HepG2 (cell line): ENCODE measurements at regions not wholly inside any gene's neighbourhood (a gene's known extent, or its start where the extent isn't known, plus 50 kb on each side); places are given as distances from the start of the nearest gene placed in this dataset.

Source experiments
- ATAC-seq: fragments of 200-7000 bp; cut with Tn5 transposase; 3 replicates; pipeline ENCODE4 v1.9.1; 2020; ENCODE audit warnings: mild to moderate bottlenecking, moderate library complexity
- BruUV-seq: library from RNA; stranded (reverse); fragments of 400-500 nt; replicated peaks from 2 replicates; lab custom pipeline; 2021; lab: Mats Ljungman, UMichigan
- CTCF ChIA-PET: fragments of 300-600 bp; formaldehyde crosslinking; extraction: SDS; loops from one replicate; lab custom pipeline; 2021; ENCODE audit warnings: low total read pairs, inconsistent platforms, low intra/inter-chr PET ratio; lab: Yijun Ruan, JAX
- POLR2A ChIA-PET: fragments of 350-600 bp; sonication (Branson Sonifier 250); formaldehyde crosslinking; loops from one replicate; lab custom pipeline; 2020; ENCODE audit warnings: antibody characterized with exemption, inconsistent platforms; lab: Yijun Ruan, JAX
- DNase-seq: peaks from one replicate; pipeline ENCODE4 v3.0.0-alpha.2; 2015; ENCODE audit warnings: low spot score
- FAIRE-seq: peaks from 3 replicates; lab custom pipeline; 2011; peaks lifted over from hg19 to GRCh38; lab: Jason Lieb, UNC
- H2AFZ ChIP-seq: one replicate; pipeline ENCODE4 v1.6.1; 2011; ENCODE audit warnings: low read length, inconsistent platforms
- H3K27ac ChIP-seq: fragments of 300-600 bp; 3 replicates; pipeline ENCODE4 v1.8.0; 2011; ENCODE audit warnings: mixed run types, mild to moderate bottlenecking, mixed read lengths, low read length, inconsistent platforms; ENCODE audit not compliant: insufficient read depth; ENCODE audit errors: extremely low read length
- H3K27me3 ChIP-seq, 2 experiments: fragments of 200-600 bp in 1 of 2; 2 replicates in 1 of 2; 3 replicates in 1 of 2; pipeline versions ENCODE4 v1.6.0 to v1.8.0; 2011; ENCODE audit warnings: low read length in 2 of 2, mild to moderate bottlenecking in 2 of 2, moderate library complexity in 2 of 2, inconsistent platforms in 1 of 2; ENCODE audit not compliant: insufficient read depth in 2 of 2, control insufficient read depth in 1 of 2
- H3K36me3 ChIP-seq, 2 experiments: fragments of 200-600 bp in 1 of 2; replicated peaks in 1 of 2; 2 replicates in 1 of 2; 3 replicates in 1 of 2; pipeline versions ENCODE4 v1.5.1 to v1.8.0; 2011; ENCODE audit warnings: low read length in 2 of 2, inconsistent platforms in 1 of 2; ENCODE audit not compliant: insufficient read depth in 2 of 2, control insufficient read depth in 1 of 2
- H3K4me1 ChIP-seq: 2 replicates; pipeline ENCODE4 v1.5.1; 2012; ENCODE audit warnings: low read length, inconsistent platforms; ENCODE audit not compliant: insufficient read depth
- H3K4me2 ChIP-seq: 2 replicates; pipeline ENCODE4 v1.6.0; 2011; ENCODE audit warnings: low read depth, low read length, inconsistent platforms
- H3K4me3 ChIP-seq, 3 experiments: fragments of 200-600 bp in 1 of 3; sonication (generic), shearing (Covaris generic) in 1 of 3; replicated peaks in 1 of 3; 2 replicates each; pipeline ENCODE4 v1.5.1; 2011 to 2016; ENCODE audit warnings: low read length in 3 of 3, inconsistent platforms in 2 of 3, low read depth in 2 of 3, mild to moderate bottlenecking in 2 of 3, control low read depth in 1 of 3, mixed read lengths in 1 of 3; ENCODE audit not compliant: insufficient read depth in 1 of 3
- H3K79me2 ChIP-seq: one replicate; pipeline ENCODE4 v1.6.1; 2011; ENCODE audit warnings: low read length, inconsistent platforms; ENCODE audit not compliant: insufficient read depth
- H3K9ac ChIP-seq: 2 replicates; pipeline ENCODE4 v1.6.0; 2011; ENCODE audit warnings: mild to moderate bottlenecking, low read depth, low read length, inconsistent platforms; ENCODE audit not compliant: insufficient read depth
- H3K9me3 ChIP-seq: 2 replicates; pipeline ENCODE4 v1.5.1; 2012; ENCODE audit warnings: mild to moderate bottlenecking, low read length
- H4K20me1 ChIP-seq: 2 replicates; pipeline ENCODE4 v1.6.0; 2011; ENCODE audit warnings: inconsistent platforms, mild to moderate bottlenecking, low read length, moderate library complexity; ENCODE audit not compliant: insufficient read depth
- PHF21A ChIP-seq: sonication (generic); formaldehyde crosslinking; IDR thresholded peaks from 2 replicates; pipeline ENCODE4 v1.5.0; 2020; ENCODE audit warnings: mild to moderate bottlenecking, missing genetic modification reagents
- PPARG ChIP-seq: conservative IDR thresholded peaks from 2 replicates; pipeline ENCODE4 v1.6.1; 2016; ENCODE audit warnings: missing biosample characterization, missing genetic modification reagents
- ZNF260 ChIP-seq: sonication (generic); formaldehyde crosslinking; IDR thresholded peaks from 2 replicates; pipeline ENCODE4 v1.4.0; 2020; ENCODE audit warnings: missing genetic modification reagents, low read depth, mild to moderate bottlenecking, borderline replicate concordance
- ZNF350 ChIP-seq: sonication (generic); formaldehyde crosslinking; IDR thresholded peaks from 2 replicates; pipeline ENCODE4 v1.4.0; 2020; ENCODE audit warnings: mild to moderate bottlenecking, low read depth, missing genetic modification reagents, borderline replicate concordance
- ZNF569 ChIP-seq: sonication (generic); formaldehyde crosslinking; IDR thresholded peaks from 2 replicates; pipeline ENCODE4 v1.5.0; 2020; ENCODE audit warnings: mild to moderate bottlenecking, missing genetic modification reagents, moderate library complexity, borderline replicate concordance
- in situ Hi-C: cut with HindIII; loops from 2 replicates; pipeline ENCODE4 v1.10.0; 2017; ENCODE audit warnings: low pct_unique_long_range_greater_than_20kb; ENCODE audit not compliant: extremely low pct_ligation_motif_present
- intact Hi-C: fragments of 100-400 bp; cut with micrococcal nuclease; formaldehyde crosslinking; loops from one replicate; pipeline ENCODE4 v1.10.0; 2022; ENCODE audit not compliant: unreplicated experiment
- TF ChIP-seq, protein P1 (sequence below): sonication (generic); formaldehyde crosslinking; IDR thresholded peaks from 2 replicates; pipeline ENCODE4 v1.9.0; 2022; ENCODE audit warnings: missing genetic modification reagents, mild to moderate bottlenecking, borderline replicate concordance
- TF ChIP-seq, protein P2 (sequence below): sonication (generic); formaldehyde crosslinking; IDR thresholded peaks from 2 replicates; pipeline ENCODE4 v1.5.1; 2020; ENCODE audit warnings: mild to moderate bottlenecking, missing genetic modification reagents
- TF ChIP-seq, protein P3 (sequence below): IDR thresholded peaks from 2 replicates; pipeline ENCODE4 v1.4.0; 2020; ENCODE audit warnings: mild to moderate bottlenecking, missing genetic modification reagents

DNA sequence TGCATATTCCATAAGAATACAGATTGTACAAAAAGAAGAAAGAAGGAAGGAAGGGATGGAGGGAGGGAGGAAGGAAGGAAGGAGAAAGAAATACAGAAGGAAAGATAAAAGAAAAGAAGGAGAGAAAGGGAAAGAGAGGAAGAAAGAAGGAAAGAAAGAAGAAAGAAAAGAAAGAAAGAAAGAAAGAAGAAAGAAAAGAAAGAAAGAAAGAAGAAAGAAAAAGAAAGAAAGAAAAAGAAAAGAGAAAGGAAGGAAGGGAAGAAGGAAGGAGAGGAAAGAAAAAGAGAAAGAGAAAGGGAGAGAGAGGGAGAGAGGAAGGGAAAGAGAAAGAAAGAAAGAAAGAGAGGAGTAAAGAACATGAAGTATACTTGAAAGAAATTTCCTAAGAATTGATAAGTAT, 577.9 kb upstream of the ALCAM start:
- H3K27me3 ChIP-seq = no peaks in the 10 kb centered on the region
- in situ Hi-C loops (no loop called here), intact Hi-C loops (no loop called here)
- POLR2A ChIA-PET = no interaction called here
- H2AFZ ChIP-seq = no peak overlapping the region
- no peaks in the 10 kb centered on the region for H3K36me3 ChIP-seq
- no peak overlapping the region for H3K4me2 ChIP-seq
- no peaks in the 10 kb centered on the region for H3K79me2 ChIP-seq
- CTCF ChIA-PET = no interaction called here
- no peak overlapping the region for H3K27ac ChIP-seq
- H3K4me3 ChIP-seq = no peak overlapping the region
- FAIRE-seq = no peak
- no peaks in the 10 kb centered on the region for H3K4me1 ChIP-seq
- TF ChIP-seq, protein P1, sequence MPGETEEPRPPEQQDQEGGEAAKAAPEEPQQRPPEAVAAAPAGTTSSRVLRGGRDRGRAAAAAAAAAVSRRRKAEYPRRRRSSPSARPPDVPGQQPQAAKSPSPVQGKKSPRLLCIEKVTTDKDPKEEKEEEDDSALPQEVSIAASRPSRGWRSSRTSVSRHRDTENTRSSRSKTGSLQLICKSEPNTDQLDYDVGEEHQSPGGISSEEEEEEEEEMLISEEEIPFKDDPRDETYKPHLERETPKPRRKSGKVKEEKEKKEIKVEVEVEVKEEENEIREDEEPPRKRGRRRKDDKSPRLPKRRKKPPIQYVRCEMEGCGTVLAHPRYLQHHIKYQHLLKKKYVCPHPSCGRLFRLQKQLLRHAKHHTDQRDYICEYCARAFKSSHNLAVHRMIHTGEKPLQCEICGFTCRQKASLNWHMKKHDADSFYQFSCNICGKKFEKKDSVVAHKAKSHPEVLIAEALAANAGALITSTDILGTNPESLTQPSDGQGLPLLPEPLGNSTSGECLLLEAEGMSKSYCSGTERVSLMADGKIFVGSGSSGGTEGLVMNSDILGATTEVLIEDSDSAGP = no peak
- TF ChIP-seq ZNF569 (CRISPR knock-in tag) (no peak), ZNF350 (no peak), PPARG (no peak), PHF21A (CRISPR knock-in tag) (no peak), ZNF260 (no peak)
- TF ChIP-seq, protein P2, sequence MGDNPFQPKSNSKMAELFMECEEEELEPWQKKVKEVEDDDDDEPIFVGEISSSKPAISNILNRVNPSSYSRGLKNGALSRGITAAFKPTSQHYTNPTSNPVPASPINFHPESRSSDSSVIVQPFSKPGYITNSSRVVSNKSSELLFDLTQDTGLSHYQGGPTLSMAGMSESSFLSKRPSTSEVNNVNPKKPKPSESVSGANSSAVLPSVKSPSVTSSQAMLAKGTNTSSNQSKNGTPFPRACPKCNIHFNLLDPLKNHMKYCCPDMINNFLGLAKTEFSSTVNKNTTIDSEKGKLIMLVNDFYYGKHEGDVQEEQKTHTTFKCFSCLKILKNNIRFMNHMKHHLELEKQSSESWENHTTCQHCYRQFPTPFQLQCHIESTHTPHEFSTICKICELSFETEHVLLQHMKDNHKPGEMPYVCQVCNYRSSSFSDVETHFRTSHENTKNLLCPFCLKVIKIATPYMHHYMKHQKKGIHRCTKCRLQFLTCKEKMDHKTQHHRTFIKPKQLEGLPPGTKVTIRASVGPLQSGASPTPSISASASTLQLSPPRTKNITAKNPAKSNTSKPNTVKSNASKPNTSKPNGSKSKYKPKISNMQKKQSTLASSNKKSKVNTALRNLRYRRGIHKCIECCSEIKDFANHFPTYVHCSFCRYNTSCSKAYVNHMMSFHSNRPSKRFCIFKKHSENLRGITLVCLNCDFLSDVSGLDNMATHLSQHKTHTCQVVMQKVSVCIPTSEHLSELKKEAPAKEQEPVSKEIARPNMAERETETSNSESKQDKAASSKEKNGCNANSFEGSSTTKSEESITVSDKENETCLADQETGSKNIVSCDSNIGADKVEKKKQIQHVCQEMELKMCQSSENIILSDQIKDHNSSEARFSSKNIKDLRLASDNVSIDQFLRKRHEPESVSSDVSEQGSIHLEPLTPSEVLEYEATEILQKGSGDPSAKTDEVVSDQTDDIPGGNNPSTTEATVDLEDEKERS (CRISPR knock-in tag) = no peak
- TF ChIP-seq, protein P3, sequence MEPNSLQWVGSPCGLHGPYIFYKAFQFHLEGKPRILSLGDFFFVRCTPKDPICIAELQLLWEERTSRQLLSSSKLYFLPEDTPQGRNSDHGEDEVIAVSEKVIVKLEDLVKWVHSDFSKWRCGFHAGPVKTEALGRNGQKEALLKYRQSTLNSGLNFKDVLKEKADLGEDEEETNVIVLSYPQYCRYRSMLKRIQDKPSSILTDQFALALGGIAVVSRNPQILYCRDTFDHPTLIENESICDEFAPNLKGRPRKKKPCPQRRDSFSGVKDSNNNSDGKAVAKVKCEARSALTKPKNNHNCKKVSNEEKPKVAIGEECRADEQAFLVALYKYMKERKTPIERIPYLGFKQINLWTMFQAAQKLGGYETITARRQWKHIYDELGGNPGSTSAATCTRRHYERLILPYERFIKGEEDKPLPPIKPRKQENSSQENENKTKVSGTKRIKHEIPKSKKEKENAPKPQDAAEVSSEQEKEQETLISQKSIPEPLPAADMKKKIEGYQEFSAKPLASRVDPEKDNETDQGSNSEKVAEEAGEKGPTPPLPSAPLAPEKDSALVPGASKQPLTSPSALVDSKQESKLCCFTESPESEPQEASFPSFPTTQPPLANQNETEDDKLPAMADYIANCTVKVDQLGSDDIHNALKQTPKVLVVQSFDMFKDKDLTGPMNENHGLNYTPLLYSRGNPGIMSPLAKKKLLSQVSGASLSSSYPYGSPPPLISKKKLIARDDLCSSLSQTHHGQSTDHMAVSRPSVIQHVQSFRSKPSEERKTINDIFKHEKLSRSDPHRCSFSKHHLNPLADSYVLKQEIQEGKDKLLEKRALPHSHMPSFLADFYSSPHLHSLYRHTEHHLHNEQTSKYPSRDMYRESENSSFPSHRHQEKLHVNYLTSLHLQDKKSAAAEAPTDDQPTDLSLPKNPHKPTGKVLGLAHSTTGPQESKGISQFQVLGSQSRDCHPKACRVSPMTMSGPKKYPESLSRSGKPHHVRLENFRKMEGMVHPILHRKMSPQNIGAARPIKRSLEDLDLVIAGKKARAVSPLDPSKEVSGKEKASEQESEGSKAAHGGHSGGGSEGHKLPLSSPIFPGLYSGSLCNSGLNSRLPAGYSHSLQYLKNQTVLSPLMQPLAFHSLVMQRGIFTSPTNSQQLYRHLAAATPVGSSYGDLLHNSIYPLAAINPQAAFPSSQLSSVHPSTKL (CRISPR knock-in tag) = no peak
- H3K9me3 ChIP-seq = no peaks in the 10 kb centered on the region
- H4K20me1 ChIP-seq = no peaks in the 10 kb centered on the region
- H3K9ac ChIP-seq = no peak overlapping the region
- BruUV-seq = no TSS peak
- no peak for DNase-seq
- no peak for ATAC-seq
